SK-N-SH treated with all-trans-retinoic acid at 6 μM for 48 hours (cell line): ENCODE measurements at regions not wholly inside any gene's neighbourhood (a gene's known extent, or its start where the extent isn't known, plus 50 kb on each side); places are given as distances from the start of the nearest gene placed in this dataset.

ENCODE experiments used
- ATAC-seq: fragments of 200-7000 bp; cut with Tn5 transposase; 3 replicates; pipeline ENCODE4 v1.9.1; 2020; ENCODE audit warnings: mild to moderate bottlenecking, moderate library complexity
- ARNTL ChIP-seq: fragments of 450-650 bp; formaldehyde crosslinking; IDR thresholded peaks from 2 replicates; pipeline ENCODE4 v1.5.0; 2020; ENCODE audit warnings: low read depth, mild to moderate bottlenecking, moderate library complexity, borderline replicate concordance
- BACH2 ChIP-seq: fragments of 250-450 bp; sonication (Bioruptor Pico); IDR thresholded peaks from 2 replicates; pipeline ENCODE4 v1.9.0; 2021; ENCODE audit warnings: mild to moderate bottlenecking, borderline replicate concordance
- CREB5 ChIP-seq: fragments of 250-450 bp; sonication (Bioruptor Pico); IDR thresholded peaks from 2 replicates; pipeline ENCODE4 v1.5.1; 2020; ENCODE audit warnings: low read depth, mild to moderate bottlenecking, moderate library complexity
- CSDC2 ChIP-seq: fragments of 250-450 bp; sonication (Bioruptor Pico); IDR thresholded peaks from 2 replicates; pipeline ENCODE4 v1.5.0; 2020; ENCODE audit warnings: mild to moderate bottlenecking, moderate library complexity
- CSRNP3 ChIP-seq: fragments of 250-450 bp; sonication (Bioruptor Pico); IDR thresholded peaks from 2 replicates; pipeline ENCODE4 v1.5.1; 2021; ENCODE audit warnings: mild to moderate bottlenecking, moderate library complexity
- ESRRG ChIP-seq: fragments of 250-450 bp; sonication (Bioruptor Pico); IDR thresholded peaks from 2 replicates; pipeline ENCODE4 v1.6.1; 2021; ENCODE audit warnings: mild to moderate bottlenecking
- GLIS3 ChIP-seq: fragments of 250-450 bp; sonication (Bioruptor Pico); IDR thresholded peaks from 2 replicates; pipeline ENCODE4 v1.5.0; 2020; ENCODE audit warnings: mild to moderate bottlenecking, moderate library complexity
- ISL1 ChIP-seq: fragments of 250-450 bp; sonication (Bioruptor Pico); IDR thresholded peaks from 2 replicates; pipeline ENCODE4 v2.1.2; 2022; ENCODE audit warnings: mild to moderate bottlenecking, moderate library complexity
- OSR1 ChIP-seq: fragments of 250-450 bp; sonication (Bioruptor Pico); IDR thresholded peaks from 2 replicates; pipeline ENCODE4 v1.8.0; 2022; ENCODE audit warnings: moderate library complexity, mild to moderate bottlenecking, inconsistent platforms
- PATZ1 ChIP-seq: fragments of 250-450 bp; sonication (Bioruptor Pico); IDR thresholded peaks from 2 replicates; pipeline ENCODE4 v1.8.0; 2020; ENCODE audit warnings: mild to moderate bottlenecking, moderate library complexity, borderline replicate concordance
- POU6F1 ChIP-seq: fragments of 250-450 bp; sonication (Bioruptor Pico); IDR thresholded peaks from 2 replicates; pipeline ENCODE4 v1.8.0; 2021; ENCODE audit warnings: low read depth, mild to moderate bottlenecking, moderate library complexity, borderline replicate concordance
- SNAI2 ChIP-seq: fragments of 250-450 bp; sonication (Bioruptor Pico); IDR thresholded peaks from 2 replicates; pipeline ENCODE4 v1.5.0; 2020; ENCODE audit warnings: mild to moderate bottlenecking, moderate library complexity
- TCF4 ChIP-seq: fragments of 250-450 bp; sonication (Bioruptor Pico); IDR thresholded peaks from 2 replicates; pipeline ENCODE4 v1.8.0; 2021; ENCODE audit warnings: mild to moderate bottlenecking, moderate library complexity, borderline replicate concordance
- TOX ChIP-seq: fragments of 250-450 bp; sonication (Bioruptor Pico); IDR thresholded peaks from 2 replicates; pipeline ENCODE4 v1.8.0; 2021; ENCODE audit warnings: mild to moderate bottlenecking, moderate library complexity, borderline replicate concordance
- TSHZ2 ChIP-seq: fragments of 250-450 bp; sonication (Bioruptor Pico); IDR thresholded peaks from 2 replicates; pipeline ENCODE4 v1.5.0; 2020; ENCODE audit warnings: mild to moderate bottlenecking, moderate library complexity
- ZC3H10 ChIP-seq: fragments of 250-450 bp; sonication (Bioruptor Pico); IDR thresholded peaks from 2 replicates; pipeline ENCODE4 v1.5.1; 2021; ENCODE audit warnings: mild to moderate bottlenecking, moderate library complexity
- ZFP3 ChIP-seq: fragments of 250-450 bp; sonication (Bioruptor Pico); IDR thresholded peaks from 2 replicates; pipeline ENCODE4 v1.5.0; 2020; ENCODE audit warnings: mild to moderate bottlenecking, moderate library complexity
- ZNF565 ChIP-seq: fragments of 450-650 bp; formaldehyde crosslinking; conservative IDR thresholded peaks from 2 replicates; pipeline ENCODE4 v1.5.0; 2020; ENCODE audit warnings: low read depth, mild to moderate bottlenecking, moderate library complexity
- ZNF70 ChIP-seq: fragments of 450-650 bp; formaldehyde crosslinking; IDR thresholded peaks from 2 replicates; pipeline ENCODE4 v1.5.0; 2020; ENCODE audit warnings: mild to moderate bottlenecking, moderate library complexity
- ZNF8 ChIP-seq: fragments of 450-650 bp; formaldehyde crosslinking; IDR thresholded peaks from 2 replicates; pipeline ENCODE4 v1.5.0; 2020; ENCODE audit warnings: mild to moderate bottlenecking, moderate library complexity

- ATAC-seq = no peak
Measured at GRCh38 chr5:58403822-58404433, 56.0 kb downstream of the PLK2 start.

GRCh38 chr5:58401701-58402100, 58.2 kb downstream of the PLK2 start:
- ATAC-seq = no peak
- TF ChIP-seq ARNTL (CRISPR knock-in tag) (no peak), TOX (CRISPR knock-in tag) (no peak), ZNF70 (CRISPR knock-in tag) (no peak), CREB5 (no peak), POU6F1 (CRISPR knock-in tag) (no peak), GLIS3 (CRISPR knock-in tag) (no peak), SNAI2 (no peak), ZNF565 (CRISPR knock-in tag) (no peak), ZC3H10 (CRISPR knock-in tag) (no peak), ESRRG (CRISPR knock-in tag) (no peak), PATZ1 (CRISPR knock-in tag) (no peak), CSDC2 (no peak), TSHZ2 (CRISPR knock-in tag) (no peak), ZFP3 (no peak), OSR1 (CRISPR knock-in tag) (no peak)

More at GRCh38 chr5:58403822-58404433, 56.0 kb downstream of the PLK2 start:
- TF ChIP-seq ZNF70 (CRISPR knock-in tag) (no peak), ZNF8 (no peak), CSRNP3 (CRISPR knock-in tag) (no peak), ARNTL (CRISPR knock-in tag) (no peak), BACH2 (CRISPR knock-in tag) (no peak)

GRCh38 chr5:58400737-58401136, 59.1 kb downstream of the PLK2 start:
- no peak for ATAC-seq
- TF ChIP-seq ZNF8 = no peak
- no peak for TF ChIP-seq BACH2 (CRISPR knock-in tag)
- TF ChIP-seq TSHZ2 (CRISPR knock-in tag) = no peak
- no peak for TF ChIP-seq ZNF565 (CRISPR knock-in tag)
- no peak for TF ChIP-seq ISL1 (CRISPR knock-in tag)
- no peak for TF ChIP-seq TCF4
- no peak for TF ChIP-seq POU6F1 (CRISPR knock-in tag)
- no peak for TF ChIP-seq SNAI2
- no peak for TF ChIP-seq GLIS3 (CRISPR knock-in tag)
